Panc1 (cell line): ENCODE measurements at regions not wholly inside any gene's neighbourhood (a gene's known extent, or its start where the extent isn't known, plus 50 kb on each side); places are given as distances from the start of the nearest gene placed in this dataset.

Source experiments
- ATAC-seq: fragments of 200-7000 bp; cut with Tn5 transposase; 2 replicates; pipeline ENCODE4 v1.9.1; 2020; ENCODE audit warnings: mild to moderate bottlenecking, moderate library complexity
- BruUV-seq: library from RNA; stranded (reverse); fragments of 400-500 nt; replicated peaks from 2 replicates; lab custom pipeline; 2021; lab: Mats Ljungman, UMichigan
- CTCF ChIA-PET: fragments of 300-600 bp; sonication (Branson Sonifier 250); formaldehyde crosslinking; loops from one replicate; lab custom pipeline; 2022; ENCODE audit warnings: antibody characterized with exemption; lab: Charles Lee
- POLR2A ChIA-PET: fragments of 300-600 bp; sonication (Branson Sonifier 250); formaldehyde crosslinking; loops from one replicate; lab custom pipeline; 2022; ENCODE audit warnings: antibody characterized with exemption; lab: Charles Lee
- DNase-seq: peaks from one replicate; pipeline ENCODE4 v3.0.0-alpha.2; 2010; ENCODE audit warnings: low read depth, low spot score
- H3K27ac ChIP-seq: 2 replicates; pipeline ENCODE4 v1.5.1; 2011; ENCODE audit warnings: mild to moderate bottlenecking, low read length, inconsistent platforms
- H3K27me3 ChIP-seq: fragments of 200-500 bp; sonication (Bioruptor generic); 2 replicates; pipeline ENCODE4 v1.6.0; 2014; ENCODE audit warnings: low read length, inconsistent platforms; ENCODE audit not compliant: control insufficient read depth, insufficient read depth
- H3K36me3 ChIP-seq: fragments of 200-500 bp; sonication (Bioruptor generic); 2 replicates; pipeline ENCODE4 v1.5.1; 2014; ENCODE audit warnings: inconsistent platforms, mild to moderate bottlenecking, low read length, moderate library complexity; ENCODE audit not compliant: control insufficient read depth, insufficient read depth
- H3K4me1 ChIP-seq: 2 replicates; pipeline ENCODE4 v1.5.1; 2011; ENCODE audit warnings: inconsistent platforms, mild to moderate bottlenecking, low read length, moderate library complexity; ENCODE audit not compliant: control insufficient read depth, insufficient read depth
- H3K4me3 ChIP-seq, 2 experiments: 2 replicates each; pipeline ENCODE4 v1.5.1; 2011 to 2012; ENCODE audit warnings: low read depth in 2 of 2, low read length in 2 of 2, mild to moderate bottlenecking in 2 of 2, inconsistent platforms in 1 of 2, moderate library complexity in 1 of 2
- H3K9me3 ChIP-seq: fragments of 200-500 bp; sonication (Bioruptor generic); 2 replicates; pipeline ENCODE4 v1.5.1; 2014; ENCODE audit warnings: low read depth, mild to moderate bottlenecking, inconsistent platforms, low read length, moderate library complexity; ENCODE audit not compliant: control insufficient read depth, insufficient read depth
- CTCF ChIP-seq: fragments of 450-650 bp; IDR thresholded peaks from 2 replicates; pipeline ENCODE4 v1.5.1; 2017; ENCODE audit warnings: mild to moderate bottlenecking
- POLR2AphosphoS5 ChIP-seq: IDR thresholded peaks from 2 replicates; pipeline ENCODE4 v1.6.1; 2012; ENCODE audit warnings: mild to moderate bottlenecking, low read depth, low read length, moderate library complexity
- REST ChIP-seq, 2 experiments: IDR thresholded peaks; 2 replicates each; pipeline ENCODE4 v1.6.1; 2011 to 2012; ENCODE audit warnings: low read depth in 2 of 2, control low read depth in 1 of 2, low read length in 1 of 2, mild to moderate bottlenecking in 1 of 2, moderate library complexity in 1 of 2; ENCODE audit not compliant: insufficient read depth in 1 of 2
- SIN3A ChIP-seq: IDR thresholded peaks from 2 replicates; pipeline ENCODE4 v1.6.1; 2012; ENCODE audit warnings: low read depth, mild to moderate bottlenecking, low read length, moderate library complexity, borderline replicate concordance; ENCODE audit not compliant: insufficient read depth
- TCF7L2 ChIP-seq: IDR thresholded peaks from 2 replicates; pipeline ENCODE4 v1.6.1; 2011; ENCODE audit warnings: mild to moderate bottlenecking, low read depth, low read length, inconsistent platforms
- in situ Hi-C: cut with HindIII; loops from 2 replicates; pipeline ENCODE4 v1.10.0; 2016; ENCODE audit warnings: low sequenced_read_pairs, low pct_unique_long_range_greater_than_20kb
- intact Hi-C: fragments of 100-400 bp; cut with micrococcal nuclease; formaldehyde crosslinking; loops from one replicate; pipeline ENCODE4 v1.10.0; 2022; ENCODE audit not compliant: unreplicated experiment

- TF ChIP-seq CTCF = no peak
- no peak for TF ChIP-seq TCF7L2
- TF ChIP-seq POLR2AphosphoS5 = no peak
- TF ChIP-seq REST (IDR thresholded peaks at IDR 0.05; ENCODE audit: insufficient read depth in 1 of 2, low read depth in 2 of 2, low read length in 1 of 2) = no peak
- no peak for TF ChIP-seq SIN3A
- no peak for ATAC-seq
- Histone ChIP-seq H3K27ac (no peak overlapping the region), H3K4me1 (no peaks in the 10 kb centered on the region), H3K9me3 (no peaks in the 10 kb centered on the region), H3K36me3 (no peaks in the 10 kb centered on the region), H3K27me3 (peaks cover 8% of the 10 kb centered on the region), H3K4me3 (no peak overlapping the region)
- in situ Hi-C loops = no loop called here
- no TSS peak for BruUV-seq
- ChIA-PET POLR2A (no interaction called here), CTCF (no interaction called here)
- DNase-seq = no peak
- intact Hi-C loops = no loop called here
These were observed 60.3 kb upstream of the C1GALT1 start for GRCh38 chr7:7122033-7122478.

GRCh38 chr7:7122701-7123281 is 59.6 kb upstream of the C1GALT1 start:
- BruUV-seq = no TSS peak
- peaks cover 8% of the 10 kb centered on the region for H3K27me3 ChIP-seq
- H3K27ac ChIP-seq = no peak overlapping the region
- no peaks in the 10 kb centered on the region for H3K4me1 ChIP-seq
- in situ Hi-C loops (no loop called here), intact Hi-C loops (no loop called here)
- no peaks in the 10 kb centered on the region for H3K9me3 ChIP-seq
- CTCF ChIA-PET = no interaction called here
- DNase-seq = no peak
- no peak overlapping the region for H3K4me3 ChIP-seq
- POLR2A ChIA-PET = no interaction called here
- H3K36me3 ChIP-seq = no peaks in the 10 kb centered on the region
- no peak for TF ChIP-seq REST (IDR thresholded peaks at IDR 0.05; ENCODE audit: insufficient read depth in 1 of 2, low read depth in 2 of 2, low read length in 1 of 2)
- no peak for TF ChIP-seq POLR2AphosphoS5
- TF ChIP-seq TCF7L2 = no peak
- TF ChIP-seq CTCF = no peak
- TF ChIP-seq SIN3A = no peak
- no peak for ATAC-seq
